GM19193 (cell line): ENCODE measurements at regions not wholly inside any gene's neighbourhood (a gene's known extent, or its start where the extent isn't known, plus 50 kb on each side); places are given as distances from the start of the nearest gene placed in this dataset.

ENCODE experiments used
- POLR2A ChIP-seq: IDR thresholded peaks from 4 replicates; pipeline ENCODE4 v1.6.1; 2011; ENCODE audit not compliant: insufficient read depth, insufficient read length; ENCODE audit errors: extremely low read depth

GRCh38 chr14:71754422-71755095, 177.7 kb upstream of the RGS6 start:
- TF ChIP-seq POLR2A = no peak

DNA sequence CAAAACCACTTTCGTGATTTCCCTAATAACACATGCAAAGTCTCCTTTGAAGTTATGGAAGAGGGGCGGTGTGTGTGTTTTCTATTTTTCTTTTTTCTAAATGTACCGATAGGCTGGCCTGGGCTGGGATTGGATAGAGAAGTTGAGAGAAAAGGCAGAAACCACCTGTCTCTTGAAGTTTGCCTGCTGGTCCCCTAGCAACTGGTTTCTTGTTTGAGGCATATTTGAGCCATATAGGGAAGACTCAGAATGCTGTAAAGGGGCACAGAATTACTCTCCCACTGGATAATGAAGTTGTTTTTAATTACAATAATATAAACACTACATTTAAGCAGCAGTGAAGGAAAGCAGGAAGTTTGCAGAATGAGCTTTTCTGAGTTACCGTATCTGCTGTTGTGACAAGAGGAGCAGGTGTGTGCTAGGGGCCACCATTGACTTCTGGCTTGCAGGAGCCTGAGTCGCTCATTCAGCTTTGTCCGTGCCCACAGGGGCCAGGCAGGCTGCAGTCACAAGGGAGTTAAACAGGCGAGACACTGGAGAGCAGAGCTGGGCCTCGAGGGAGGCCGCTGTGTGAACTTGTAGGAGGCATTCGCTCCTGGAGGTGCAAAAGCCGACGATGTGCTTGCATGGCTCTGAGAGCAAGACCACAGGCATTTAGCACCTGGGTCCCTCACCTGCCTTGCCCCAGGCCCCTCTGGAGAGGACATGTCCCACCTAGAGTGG, 173.8 kb upstream of the RGS6 start:
- no peak for TF ChIP-seq POLR2A

GRCh38 chr14:71762575-71762974, 169.7 kb upstream of the RGS6 start:
- no peak for TF ChIP-seq POLR2A

DNA sequence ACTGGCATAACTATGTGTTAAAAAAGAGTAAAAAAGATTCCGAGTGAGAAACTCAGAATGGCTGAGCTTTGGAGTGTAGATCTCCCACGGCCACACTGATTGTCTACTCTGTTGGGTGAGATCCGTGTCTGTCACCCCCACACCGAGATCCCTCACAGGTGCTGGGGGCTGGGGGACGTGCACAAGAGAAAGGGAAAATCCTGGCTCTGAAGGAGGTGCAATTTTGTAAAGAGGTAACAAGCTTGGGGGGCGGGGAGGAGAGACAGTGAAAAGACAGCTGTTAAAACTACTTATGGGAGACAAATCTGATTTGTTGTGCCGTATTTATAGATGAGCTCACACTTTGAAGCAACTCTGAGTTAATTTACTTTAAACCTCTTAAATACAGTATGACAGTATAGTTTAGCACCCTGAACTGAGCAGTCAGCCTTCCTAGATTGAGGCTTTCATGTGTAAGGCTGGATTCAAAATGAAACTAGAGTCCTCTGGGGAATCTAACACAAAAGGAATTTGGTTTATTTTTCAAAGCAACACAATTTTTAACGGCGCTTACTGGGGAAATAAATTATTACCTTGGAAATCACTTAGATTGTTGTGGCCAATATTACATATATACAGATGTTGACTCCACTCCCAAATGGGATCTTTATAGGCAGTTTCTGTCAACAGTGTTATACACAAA, 167.4 kb upstream of the RGS6 start:
- no peak for TF ChIP-seq POLR2A

DNA sequence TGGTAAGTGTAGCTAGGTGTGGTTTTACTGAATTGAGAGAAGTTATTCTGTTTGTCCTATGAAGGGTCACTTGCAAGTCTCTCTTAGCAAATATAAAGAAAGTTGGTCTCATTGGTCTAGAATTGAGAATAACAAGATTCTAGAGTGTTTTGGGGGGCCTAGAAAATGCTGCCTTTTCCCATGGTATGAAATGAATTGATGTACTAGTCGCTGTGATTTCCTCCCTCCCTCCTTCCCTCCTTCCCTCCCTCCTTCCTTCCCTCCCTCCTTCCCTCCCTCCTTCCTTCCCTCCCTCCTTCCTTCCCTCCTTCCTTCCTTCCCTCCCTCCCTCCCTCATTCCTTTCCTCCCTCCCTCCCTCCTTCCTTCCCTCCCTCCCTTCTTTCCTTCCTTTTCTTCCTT, 166.7 kb upstream of the RGS6 start:
- no peak for TF ChIP-seq POLR2A

DNA sequence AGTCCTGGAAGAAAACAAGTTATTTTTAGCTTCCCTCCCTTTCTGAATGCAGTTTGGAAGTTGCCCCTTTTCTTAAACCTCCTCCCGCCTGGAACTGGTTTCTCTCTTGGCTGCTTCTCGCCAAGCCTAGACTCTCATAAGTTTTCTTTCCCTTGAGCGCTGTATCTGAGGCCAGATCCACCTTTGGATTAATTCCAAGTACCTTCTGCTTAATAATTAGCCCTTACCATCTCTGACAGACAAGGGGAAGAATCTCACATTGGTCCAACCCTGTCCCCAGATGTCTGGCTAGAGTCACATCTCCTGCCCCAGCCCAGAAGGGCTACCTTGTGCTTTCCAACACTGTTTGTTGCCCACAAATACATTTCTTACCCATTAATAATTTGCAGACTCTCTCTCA, 161.8 kb upstream of the RGS6 start:
- no peak for TF ChIP-seq POLR2A

DNA sequence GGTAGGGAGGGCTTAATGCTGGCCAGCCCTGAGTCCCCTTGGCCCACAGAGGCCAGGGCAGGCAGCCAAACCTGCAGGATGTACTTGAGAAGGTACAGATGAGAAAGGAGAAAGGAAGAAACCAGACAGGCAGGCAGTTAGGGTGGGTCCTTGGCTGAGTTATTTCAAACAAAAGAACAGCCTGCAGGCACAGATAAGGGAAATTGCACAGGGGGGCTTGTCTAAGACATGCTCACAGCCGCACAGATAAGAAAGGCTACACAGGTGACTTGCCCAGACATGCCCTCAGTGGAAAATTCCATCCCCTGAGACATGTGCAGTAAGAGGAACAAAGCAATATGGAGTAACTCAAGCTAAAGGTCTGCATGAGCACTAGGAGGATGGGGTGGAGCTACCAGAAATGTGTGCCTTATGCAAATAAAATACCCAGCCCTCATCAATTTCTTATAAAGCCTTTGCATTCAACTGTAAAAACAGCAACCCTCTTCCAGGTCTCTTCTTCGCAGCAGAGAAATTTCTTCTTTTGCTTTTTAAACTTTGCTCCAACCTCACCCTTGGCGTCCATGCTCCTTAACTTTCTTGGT, 158.2 kb upstream of the RGS6 start:
- TF ChIP-seq POLR2A = no peak

GRCh38 chr14:71776471-71777360, 155.5 kb upstream of the RGS6 start:
- TF ChIP-seq POLR2A = no peak

GRCh38 chr14:71780075-71780474, 152.2 kb upstream of the RGS6 start:
- TF ChIP-seq POLR2A = no peak

GRCh38 chr14:71780822-71781221, 151.4 kb upstream of the RGS6 start:
- no peak for TF ChIP-seq POLR2A

GRCh38 chr14:71783088-71783487, 149.1 kb upstream of the RGS6 start:
- TF ChIP-seq POLR2A = no peak

DNA sequence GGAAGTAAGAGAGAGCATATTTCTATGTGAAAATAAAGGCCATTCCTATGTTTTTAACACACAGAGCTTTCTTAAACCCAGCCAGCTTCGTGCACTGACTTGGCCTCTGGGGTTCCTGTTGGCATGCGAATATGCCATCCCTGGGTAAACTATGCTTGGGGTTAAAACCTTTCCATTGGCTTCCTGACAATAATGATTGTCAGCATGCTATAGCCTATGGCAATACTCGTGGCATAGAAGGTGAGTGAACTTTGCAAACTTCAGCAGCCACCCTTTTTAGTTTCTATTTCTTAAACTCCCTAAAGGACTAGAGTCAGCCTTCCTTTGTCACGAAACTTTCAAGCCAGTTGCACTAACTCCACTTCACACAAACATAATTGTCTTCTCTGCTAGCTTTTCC, 148.4 kb upstream of the RGS6 start:
- TF ChIP-seq POLR2A = no peak

DNA sequence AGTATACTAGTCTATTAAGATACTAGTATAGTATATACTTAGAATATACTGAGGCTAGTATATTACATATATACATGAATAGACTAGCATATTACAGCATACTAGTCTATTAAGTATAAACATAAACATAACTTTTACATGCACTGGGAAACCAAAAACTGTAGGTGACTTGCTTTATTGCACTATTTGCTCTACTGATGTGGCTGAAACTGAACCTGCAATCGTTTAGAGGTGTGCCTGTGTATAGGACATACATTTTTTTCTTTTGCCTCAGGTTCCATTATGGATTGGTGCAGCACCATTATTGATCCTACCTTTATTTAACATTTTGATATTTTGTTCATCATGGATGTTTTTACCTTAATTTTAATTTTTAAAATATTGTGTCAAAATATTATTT, 143.2 kb upstream of the RGS6 start:
- no peak for TF ChIP-seq POLR2A

GRCh38 chr14:71799841-71800240, 132.4 kb upstream of the RGS6 start:
- TF ChIP-seq POLR2A = no peak

GRCh38 chr14:71800878-71801277, 131.4 kb upstream of the RGS6 start:
- no peak for TF ChIP-seq POLR2A

DNA sequence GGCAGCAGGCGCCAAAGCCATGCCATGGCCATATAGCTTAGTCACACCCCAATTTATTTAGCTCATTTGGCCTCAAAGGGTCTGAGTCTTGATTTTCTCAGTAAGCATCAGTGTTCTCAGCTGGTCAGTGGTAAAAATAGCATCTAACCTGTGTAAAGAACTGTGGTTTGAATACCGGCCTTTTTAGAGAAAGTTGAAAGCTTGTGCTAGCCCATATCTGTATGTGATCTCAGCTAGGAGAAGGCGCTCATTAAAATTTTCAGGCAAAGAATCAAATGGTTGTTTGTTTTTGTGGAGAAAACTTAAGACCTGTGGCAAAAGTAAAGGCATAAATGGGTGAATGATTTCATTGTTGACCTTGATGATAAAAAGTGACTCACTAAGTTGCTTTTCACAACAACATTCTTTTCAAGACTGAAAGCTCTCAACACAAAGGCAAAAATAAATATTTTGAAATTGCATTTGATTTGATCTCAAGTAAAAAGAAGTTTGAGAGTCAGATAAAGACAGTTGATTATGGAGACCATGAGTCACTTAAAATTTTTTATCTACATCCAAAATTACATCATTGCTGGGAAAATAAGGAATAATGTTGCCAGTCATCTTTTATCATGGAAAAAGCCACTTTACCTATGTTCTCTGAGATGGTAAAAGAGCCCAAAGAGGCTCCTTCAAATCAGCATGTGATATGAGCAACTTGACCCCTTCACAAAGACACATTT, 128.5 kb upstream of the RGS6 start:
- TF ChIP-seq POLR2A = no peak
